ENCODE measurements at regions not wholly inside any gene's neighbourhood (a gene's known extent, or its start where the extent isn't known, plus 50 kb on each side); places are given as distances from the start of the nearest gene placed in this dataset.

GRCh38 chr3:96370637-96371036 lies 443.8 kb upstream of the EPHA6 start:
- no peaks in the 10 kb centered on the region for H3K4me1 ChIP-seq (ENCODE audit: control insufficient read depth in 4 of 4, insufficient read depth in 4 of 4, low read length in 3 of 4)
- no peak overlapping the region for H3K27ac ChIP-seq (ENCODE audit: low read depth in 1 of 2, low read length in 2 of 2)
- no peaks in the 10 kb centered on the region for H3K27me3 ChIP-seq (ENCODE audit: control insufficient read depth in 4 of 4, insufficient read depth in 4 of 4, low read length in 3 of 4)
- no peak overlapping the region for H3K9ac ChIP-seq (ENCODE audit: low read depth in 1 of 2, low read length in 2 of 2)
- no peak for DNase-seq (ENCODE audit: low spot score)
- H3K9me3 ChIP-seq (ENCODE audit: control insufficient read depth in 4 of 4, low read length in 3 of 4), result no peaks in the 10 kb centered on the region
- TF ChIP-seq FOXA2 (IDR thresholded peaks at IDR 0.05), result no peak
- H3K36me3 ChIP-seq (ENCODE audit: control insufficient read depth in 4 of 4, insufficient read depth in 3 of 4, low read depth in 1 of 4, low read length in 3 of 4), result no peaks in the 10 kb centered on the region
- H3K4me3 ChIP-seq (ENCODE audit: low read depth in 1 of 3, low read length in 3 of 3), result no peak overlapping the region

- Histone ChIP-seq H3K4me1 (ENCODE audit: control insufficient read depth in 4 of 4, insufficient read depth in 4 of 4, low read length in 3 of 4) (no peaks in the 10 kb centered on the region), H3K27me3 (ENCODE audit: control insufficient read depth in 4 of 4, insufficient read depth in 4 of 4, low read length in 3 of 4) (no peaks in the 10 kb centered on the region), H3K9ac (ENCODE audit: low read depth in 1 of 2, low read length in 2 of 2) (no peak overlapping the region), H3K27ac (ENCODE audit: low read depth in 1 of 2, low read length in 2 of 2) (no peak overlapping the region), H3K4me3 (ENCODE audit: low read depth in 1 of 3, low read length in 3 of 3) (no peak overlapping the region), H3K9me3 (ENCODE audit: control insufficient read depth in 4 of 4, low read length in 3 of 4) (peaks cover 0 to 5% (median 1%) of the 10 kb centered on the region in 4 donors), H3K36me3 (ENCODE audit: control insufficient read depth in 4 of 4, insufficient read depth in 3 of 4, low read depth in 1 of 4, low read length in 3 of 4) (no peaks in the 10 kb centered on the region)
- no peak for DNase-seq (ENCODE audit: low spot score)
- WGBS, result 50% methylated on average over 1 of the region's 1 CpG
- TF ChIP-seq, protein P1, sequence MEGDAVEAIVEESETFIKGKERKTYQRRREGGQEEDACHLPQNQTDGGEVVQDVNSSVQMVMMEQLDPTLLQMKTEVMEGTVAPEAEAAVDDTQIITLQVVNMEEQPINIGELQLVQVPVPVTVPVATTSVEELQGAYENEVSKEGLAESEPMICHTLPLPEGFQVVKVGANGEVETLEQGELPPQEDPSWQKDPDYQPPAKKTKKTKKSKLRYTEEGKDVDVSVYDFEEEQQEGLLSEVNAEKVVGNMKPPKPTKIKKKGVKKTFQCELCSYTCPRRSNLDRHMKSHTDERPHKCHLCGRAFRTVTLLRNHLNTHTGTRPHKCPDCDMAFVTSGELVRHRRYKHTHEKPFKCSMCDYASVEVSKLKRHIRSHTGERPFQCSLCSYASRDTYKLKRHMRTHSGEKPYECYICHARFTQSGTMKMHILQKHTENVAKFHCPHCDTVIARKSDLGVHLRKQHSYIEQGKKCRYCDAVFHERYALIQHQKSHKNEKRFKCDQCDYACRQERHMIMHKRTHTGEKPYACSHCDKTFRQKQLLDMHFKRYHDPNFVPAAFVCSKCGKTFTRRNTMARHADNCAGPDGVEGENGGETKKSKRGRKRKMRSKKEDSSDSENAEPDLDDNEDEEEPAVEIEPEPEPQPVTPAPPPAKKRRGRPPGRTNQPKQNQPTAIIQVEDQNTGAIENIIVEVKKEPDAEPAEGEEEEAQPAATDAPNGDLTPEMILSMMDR (IDR thresholded peaks at IDR 0.05; ENCODE audit: low read depth, low read length, missing input control), result no peak
- TF ChIP-seq FOXA2 (IDR thresholded peaks at IDR 0.05) (no peak), NR2F2 (IDR thresholded peaks at IDR 0.05) (no peak), ATF3 (IDR thresholded peaks at IDR 0.05) (no peak), HNF4A (conservative IDR thresholded peaks at IDR 0.05) (no peak), SP1 (IDR thresholded peaks at IDR 0.05) (no peak)
These were observed 404.2 kb upstream of the EPHA6 start for GRCh38 chr3:96410006-96410730.

GRCh38 chr3:96416549-96417255 lies 397.7 kb upstream of the EPHA6 start:
- 84% methylated on average over 5 of the region's 5 CpGs for WGBS
- Histone ChIP-seq H3K27ac (ENCODE audit: low read depth in 1 of 2, low read length in 2 of 2) (no peak overlapping the region), H3K27me3 (ENCODE audit: control insufficient read depth in 4 of 4, insufficient read depth in 4 of 4, low read length in 3 of 4) (no peaks in the 10 kb centered on the region), H3K4me1 (ENCODE audit: control insufficient read depth in 4 of 4, insufficient read depth in 4 of 4, low read length in 3 of 4) (no peaks in the 10 kb centered on the region), H3K36me3 (ENCODE audit: control insufficient read depth in 4 of 4, insufficient read depth in 3 of 4, low read depth in 1 of 4, low read length in 3 of 4) (no peaks in the 10 kb centered on the region), H3K9me3 (ENCODE audit: control insufficient read depth in 4 of 4, low read length in 3 of 4) (no peaks in the 10 kb centered on the region), H3K9ac (ENCODE audit: low read depth in 1 of 2, low read length in 2 of 2) (no peak overlapping the region), H3K4me3 (ENCODE audit: low read depth in 1 of 3, low read length in 3 of 3) (no peak overlapping the region)
- no peak for TF ChIP-seq YY1 (IDR thresholded peaks at IDR 0.05)
- no peak for DNase-seq (ENCODE audit: low spot score)

DNA sequence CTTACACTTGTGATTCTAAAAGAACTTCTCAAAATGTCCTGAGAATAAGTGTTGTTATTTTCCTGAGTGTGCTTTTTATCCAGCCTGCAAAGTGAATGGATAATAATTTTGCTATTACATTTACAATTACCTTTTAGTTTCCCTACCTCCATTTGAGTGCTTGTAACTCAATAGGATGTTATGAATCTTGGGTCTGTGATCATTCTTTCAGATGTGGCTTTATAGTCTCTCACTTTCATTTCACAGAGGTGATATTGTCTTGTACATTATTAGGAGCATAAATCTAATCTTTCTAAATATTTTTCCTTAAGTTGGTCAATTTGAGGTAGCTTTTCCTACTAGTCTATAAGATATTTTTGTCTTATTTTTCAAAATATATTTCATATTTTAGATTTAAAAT lies 386.3 kb upstream of the EPHA6 start:
- no peak for TF ChIP-seq ATF3 (IDR thresholded peaks at IDR 0.05)
- TF ChIP-seq, protein P1 (IDR thresholded peaks at IDR 0.05; ENCODE audit: low read depth, low read length, missing input control), result no peak
- TF ChIP-seq RAD21 (IDR thresholded peaks at IDR 0.05), result no peak
- TF ChIP-seq NR2F2 (IDR thresholded peaks at IDR 0.05), result no peak
- no peak for TF ChIP-seq EGR1 (IDR thresholded peaks at IDR 0.05; ENCODE audit: low read depth in 2 of 2)
- TF ChIP-seq FOXA1 (IDR thresholded peaks at IDR 0.05), result no peak
- no peak overlapping the region for H3K9ac ChIP-seq (ENCODE audit: low read depth in 1 of 2, low read length in 2 of 2)
- no peak overlapping the region for H3K27ac ChIP-seq (ENCODE audit: low read depth in 1 of 2, low read length in 2 of 2)
- DNase-seq (ENCODE audit: low spot score), result no peak
- no peaks in the 10 kb centered on the region for H3K27me3 ChIP-seq (ENCODE audit: control insufficient read depth in 4 of 4, insufficient read depth in 4 of 4, low read length in 3 of 4)
- H3K36me3 ChIP-seq (ENCODE audit: control insufficient read depth in 4 of 4, insufficient read depth in 3 of 4, low read depth in 1 of 4, low read length in 3 of 4), result no peaks in the 10 kb centered on the region
- no peak overlapping the region for H3K4me3 ChIP-seq (ENCODE audit: low read depth in 1 of 3, low read length in 3 of 3)
- no peaks in the 10 kb centered on the region for H3K4me1 ChIP-seq (ENCODE audit: control insufficient read depth in 4 of 4, insufficient read depth in 4 of 4, low read length in 3 of 4)
- no peaks in the 10 kb centered on the region for H3K9me3 ChIP-seq (ENCODE audit: control insufficient read depth in 4 of 4, low read length in 3 of 4)
